ENCODE measurements at regions not wholly inside any gene's neighbourhood (a gene's known extent, or its start where the extent isn't known, plus 50 kb on each side); places are given as distances from the start of the nearest gene placed in this dataset.

DNA sequence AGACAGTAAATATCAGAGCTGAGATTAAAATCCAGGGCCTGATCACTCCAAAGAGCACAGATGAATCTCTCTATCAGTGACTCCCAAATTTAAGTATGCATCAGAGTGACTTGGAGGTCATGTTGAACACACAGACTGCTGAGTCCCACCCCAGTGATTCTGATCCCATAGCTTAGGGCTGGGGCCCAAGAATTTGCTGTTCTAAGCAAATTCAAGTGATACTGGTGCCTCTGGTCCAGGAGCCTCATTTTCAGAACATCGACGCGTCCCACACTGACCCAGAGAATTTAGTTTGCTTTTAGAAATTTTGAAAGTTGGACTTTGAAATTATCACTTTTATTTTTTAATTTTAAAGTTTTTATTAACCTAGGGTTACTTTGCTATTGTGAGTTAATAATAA lies 72.7 kb upstream of the NETO1 start:
- no peak for DNase-seq

GRCh38 chr18:72935744-72936143 lies 68.0 kb upstream of the NETO1 start:
- DNase-seq, result no peak

DNA sequence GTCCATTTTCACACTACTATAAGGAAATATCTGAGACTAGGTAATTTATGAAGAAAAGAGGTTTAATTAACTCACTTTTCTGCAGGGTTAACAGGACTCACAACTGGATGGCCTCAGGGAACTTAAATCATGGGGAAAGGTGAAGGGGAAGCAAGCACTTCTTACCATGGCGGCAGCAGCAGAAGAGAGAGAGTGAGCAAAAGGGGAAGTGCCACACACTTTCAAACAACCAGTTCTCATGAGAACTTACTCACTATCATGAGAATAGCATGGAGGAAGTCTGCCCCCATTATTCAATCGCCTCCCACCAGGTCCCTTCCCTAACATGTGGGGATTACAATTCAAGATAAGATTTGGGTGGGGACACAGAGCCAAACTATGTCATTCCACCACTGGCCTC lies 55.1 kb upstream of the NETO1 start:
- DNase-seq, result no peak
